Skeletal muscle satellite cell (primary cell): ENCODE measurements at regions not wholly inside any gene's neighbourhood (a gene's known extent, or its start where the extent isn't known, plus 50 kb on each side); places are given as distances from the start of the nearest gene placed in this dataset.

ENCODE experiments used
- H3K27me3 ChIP-seq: 2 replicates; pipeline ENCODE4 v1.7.0; 2013; ENCODE audit warnings: low read length; ENCODE audit not compliant: control insufficient read depth, insufficient read depth
- H3K36me3 ChIP-seq: 2 replicates; pipeline ENCODE4 v1.7.0; 2013; ENCODE audit warnings: mild to moderate bottlenecking, control low read depth, low read length; ENCODE audit not compliant: insufficient read depth
- H3K4me1 ChIP-seq: 2 replicates; pipeline ENCODE4 v1.7.0; 2013; ENCODE audit warnings: low read length; ENCODE audit not compliant: control insufficient read depth, insufficient read depth
- H3K4me2 ChIP-seq: 2 replicates; pipeline ENCODE4 v1.7.0; 2013; ENCODE audit warnings: mild to moderate bottlenecking, low read length
- H3K4me3 ChIP-seq: 2 replicates; pipeline ENCODE4 v1.7.0; 2013; ENCODE audit warnings: low read length
- H3K9ac ChIP-seq: 2 replicates; pipeline ENCODE4 v1.7.0; 2013; ENCODE audit warnings: mild to moderate bottlenecking, low read depth, low read length, moderate library complexity
- H3K9me3 ChIP-seq: replicated peaks from 2 replicates; pipeline ENCODE4 v1.7.0; 2013; ENCODE audit warnings: mild to moderate bottlenecking, control low read depth, low read length

- H3K36me3 ChIP-seq = no peaks in the 10 kb centered on the region
- no peak overlapping the region for H3K4me2 ChIP-seq
- no peaks in the 10 kb centered on the region for H3K9me3 ChIP-seq
- no peak overlapping the region for H3K9ac ChIP-seq
- H3K4me3 ChIP-seq = no peak overlapping the region
- H3K27me3 ChIP-seq = no peaks in the 10 kb centered on the region
- H3K4me1 ChIP-seq = no peaks in the 10 kb centered on the region
Measured at GRCh38 chr17:33499040-33499439, 205.9 kb upstream of the ASIC2 start.

- no peak overlapping the region for H3K9ac ChIP-seq
- no peaks in the 10 kb centered on the region for H3K9me3 ChIP-seq
- H3K36me3 ChIP-seq = no peaks in the 10 kb centered on the region
- H3K27me3 ChIP-seq = no peaks in the 10 kb centered on the region
- no peak overlapping the region for H3K4me2 ChIP-seq
- no peaks in the 10 kb centered on the region for H3K4me1 ChIP-seq
- H3K4me3 ChIP-seq = no peak overlapping the region
Measured at GRCh38 chr17:33500151-33500550, 207.1 kb upstream of the ASIC2 start.

GRCh38 chr17:33501185-33501584 is 208.1 kb upstream of the ASIC2 start:
- Histone ChIP-seq H3K4me1 (no peaks in the 10 kb centered on the region), H3K4me2 (no peak overlapping the region), H3K36me3 (no peaks in the 10 kb centered on the region), H3K9me3 (no peaks in the 10 kb centered on the region), H3K27me3 (no peaks in the 10 kb centered on the region), H3K9ac (no peak overlapping the region), H3K4me3 (no peak overlapping the region)

- H3K4me3 ChIP-seq = no peak overlapping the region
- H3K9ac ChIP-seq = no peak overlapping the region
- no peak overlapping the region for H3K4me2 ChIP-seq
- no peaks in the 10 kb centered on the region for H3K4me1 ChIP-seq
- H3K36me3 ChIP-seq = no peaks in the 10 kb centered on the region
- H3K27me3 ChIP-seq = no peaks in the 10 kb centered on the region
- no peaks in the 10 kb centered on the region for H3K9me3 ChIP-seq
Measured at GRCh38 chr17:33504571-33504970, 211.5 kb upstream of the ASIC2 start.

GRCh38 chr17:33506889-33507650 is 214.0 kb upstream of the ASIC2 start:
- H3K36me3 ChIP-seq = no peaks in the 10 kb centered on the region
- no peaks in the 10 kb centered on the region for H3K9me3 ChIP-seq
- no peak overlapping the region for H3K9ac ChIP-seq
- H3K4me1 ChIP-seq = no peaks in the 10 kb centered on the region
- no peaks in the 10 kb centered on the region for H3K27me3 ChIP-seq
- no peak overlapping the region for H3K4me3 ChIP-seq
- H3K4me2 ChIP-seq = no peak overlapping the region

GRCh38 chr17:33508215-33508614 is 215.1 kb upstream of the ASIC2 start:
- no peak overlapping the region for H3K4me3 ChIP-seq

GRCh38 chr17:33509331-33509730 is 216.2 kb upstream of the ASIC2 start:
- H3K9ac ChIP-seq = no peak overlapping the region
- no peaks in the 10 kb centered on the region for H3K27me3 ChIP-seq
- H3K9me3 ChIP-seq = no peaks in the 10 kb centered on the region
- H3K36me3 ChIP-seq = no peaks in the 10 kb centered on the region
- H3K4me1 ChIP-seq = no peaks in the 10 kb centered on the region
- no peak overlapping the region for H3K4me3 ChIP-seq
- no peak overlapping the region for H3K4me2 ChIP-seq

More at GRCh38 chr17:33508215-33508614, 215.1 kb upstream of the ASIC2 start:
- H3K9me3 ChIP-seq = no peaks in the 10 kb centered on the region
- H3K4me1 ChIP-seq = no peaks in the 10 kb centered on the region
- no peak overlapping the region for H3K4me2 ChIP-seq
- H3K9ac ChIP-seq = no peak overlapping the region
- H3K27me3 ChIP-seq = no peaks in the 10 kb centered on the region
- no peaks in the 10 kb centered on the region for H3K36me3 ChIP-seq

- Histone ChIP-seq H3K9me3 (peaks cover 3% of the 10 kb centered on the region), H3K4me3 (no peak overlapping the region), H3K4me1 (no peaks in the 10 kb centered on the region), H3K27me3 (no peaks in the 10 kb centered on the region), H3K4me2 (no peak overlapping the region), H3K36me3 (no peaks in the 10 kb centered on the region), H3K9ac (no peak overlapping the region)
Measured at GRCh38 chr17:33511670-33512069, 218.6 kb upstream of the ASIC2 start.

- Histone ChIP-seq H3K9me3 (peaks cover 3% of the 10 kb centered on the region), H3K9ac (no peak overlapping the region), H3K4me3 (no peak overlapping the region), H3K4me2 (no peak overlapping the region), H3K36me3 (no peaks in the 10 kb centered on the region), H3K27me3 (no peaks in the 10 kb centered on the region), H3K4me1 (no peaks in the 10 kb centered on the region)
Measured at GRCh38 chr17:33512113-33512512, 219.0 kb upstream of the ASIC2 start.

- Histone ChIP-seq H3K4me1 (no peaks in the 10 kb centered on the region), H3K36me3 (no peaks in the 10 kb centered on the region), H3K9ac (no peak overlapping the region)
Measured at GRCh38 chr17:33513769-33514168, 220.7 kb upstream of the ASIC2 start.

GRCh38 chr17:33514369-33514768 is 221.3 kb upstream of the ASIC2 start:
- no peaks in the 10 kb centered on the region for H3K4me1 ChIP-seq
- no peak overlapping the region for H3K9ac ChIP-seq
- H3K36me3 ChIP-seq = no peaks in the 10 kb centered on the region

More at GRCh38 chr17:33513769-33514168, 220.7 kb upstream of the ASIC2 start:
- Histone ChIP-seq H3K27me3 (no peaks in the 10 kb centered on the region), H3K4me2 (no peak overlapping the region), H3K4me3 (no peak overlapping the region), H3K9me3 (peaks cover 3% of the 10 kb centered on the region)

GRCh38 chr17:33515974-33516373 is 222.9 kb upstream of the ASIC2 start:
- no peaks in the 10 kb centered on the region for H3K27me3 ChIP-seq
- no peaks in the 10 kb centered on the region for H3K36me3 ChIP-seq
- no peak overlapping the region for H3K9ac ChIP-seq
- peaks cover 3% of the 10 kb centered on the region for H3K9me3 ChIP-seq
- H3K4me3 ChIP-seq = no peak overlapping the region
- no peak overlapping the region for H3K4me2 ChIP-seq
- no peaks in the 10 kb centered on the region for H3K4me1 ChIP-seq

More at GRCh38 chr17:33514369-33514768, 221.3 kb upstream of the ASIC2 start:
- Histone ChIP-seq H3K4me3 (no peak overlapping the region), H3K9me3 (peaks cover 3% of the 10 kb centered on the region), H3K27me3 (no peaks in the 10 kb centered on the region), H3K4me2 (no peak overlapping the region)
